Trophoblast cell (in vitro differentiated cells and primary cell): ENCODE measurements at regions not wholly inside any gene's neighbourhood (a gene's known extent, or its start where the extent isn't known, plus 50 kb on each side); places are given as distances from the start of the nearest gene placed in this dataset.
A peak's percentile ranks its signal among the peaks of the same experiment; 100 is the strongest.

Source experiments
- DNase-seq, 2 donors: peaks; one replicate each; pipeline ENCODE4 v3.0.0-alpha.2; 2016
- H2AFZ ChIP-seq: 2 replicates; pipeline ENCODE4 v1.6.1; 2013; ENCODE audit warnings: low read length, moderate library complexity, mild to moderate bottlenecking; ENCODE audit not compliant: insufficient read depth, poor library complexity
- H2AK5ac ChIP-seq: 2 replicates; pipeline ENCODE4 v1.6.1; 2013; ENCODE audit warnings: mild to moderate bottlenecking, low read length
- H2BK120ac ChIP-seq: 2 replicates; pipeline ENCODE4 v1.6.1; 2013; ENCODE audit warnings: low read length, mild to moderate bottlenecking, moderate library complexity; ENCODE audit not compliant: insufficient read depth, poor library complexity
- H2BK12ac ChIP-seq: 2 replicates; pipeline ENCODE4 v1.6.1; 2013; ENCODE audit warnings: mild to moderate bottlenecking, low read length, moderate library complexity
- H2BK5ac ChIP-seq: 2 replicates; pipeline ENCODE4 v1.6.1; 2013; ENCODE audit warnings: low read length, low read depth, moderate library complexity, mild to moderate bottlenecking; ENCODE audit not compliant: poor library complexity
- H3K14ac ChIP-seq: 2 replicates; pipeline ENCODE4 v1.6.1; 2013; ENCODE audit warnings: mild to moderate bottlenecking, low read length
- H3K18ac ChIP-seq: 2 replicates; pipeline ENCODE4 v1.6.1; 2013; ENCODE audit warnings: mild to moderate bottlenecking, low read length
- H3K23ac ChIP-seq: 2 replicates; pipeline ENCODE4 v1.6.1; 2013; ENCODE audit warnings: low read length
- H3K27ac ChIP-seq: 2 replicates; pipeline ENCODE4 v1.5.1; 2013; ENCODE audit warnings: low read depth, mild to moderate bottlenecking, inconsistent platforms, low read length, moderate library complexity
- H3K27me3 ChIP-seq: 2 replicates; pipeline ENCODE4 v1.6.1; 2013; ENCODE audit warnings: inconsistent platforms, mild to moderate bottlenecking, low read length, moderate library complexity; ENCODE audit not compliant: insufficient read depth
- H3K36me3 ChIP-seq, 2 experiments: 1 replicate in 1 of 2; 2 replicates in 1 of 2; pipeline ENCODE4 v1.6.1; 2013; ENCODE audit warnings: low read length in 2 of 2, mild to moderate bottlenecking in 2 of 2, moderate library complexity in 1 of 2; ENCODE audit not compliant: insufficient read depth in 2 of 2, control insufficient read depth in 1 of 2
- H3K4ac ChIP-seq: 2 replicates; pipeline ENCODE4 v1.6.1; 2013; ENCODE audit warnings: low read depth, mild to moderate bottlenecking, low read length, moderate library complexity
- H3K4me1 ChIP-seq, 2 experiments: 1 replicate in 1 of 2; 2 replicates in 1 of 2; pipeline ENCODE4 v1.6.1; 2013; ENCODE audit warnings: low read length in 2 of 2, mild to moderate bottlenecking in 2 of 2, moderate library complexity in 1 of 2; ENCODE audit not compliant: insufficient read depth in 2 of 2, control insufficient read depth in 1 of 2
- H3K4me2 ChIP-seq: 2 replicates; pipeline ENCODE4 v1.6.1; 2013; ENCODE audit warnings: inconsistent platforms, mild to moderate bottlenecking, low read length, moderate library complexity
- H3K4me3 ChIP-seq: 2 replicates; pipeline ENCODE4 v1.5.1; 2013; ENCODE audit warnings: mild to moderate bottlenecking, low read depth, low read length, inconsistent platforms
- H3K79me1 ChIP-seq: one replicate; pipeline ENCODE4 v1.6.1; 2013; ENCODE audit warnings: low read length
- H3K79me2 ChIP-seq: 2 replicates; pipeline ENCODE4 v1.6.1; 2013; ENCODE audit warnings: low read length, mild to moderate bottlenecking; ENCODE audit not compliant: control insufficient read depth, insufficient read depth, poor library complexity
- H3K9ac ChIP-seq: 2 replicates; pipeline ENCODE4 v1.6.1; 2013; ENCODE audit warnings: mild to moderate bottlenecking, low read length
- H3K9me3 ChIP-seq: 2 replicates; pipeline ENCODE4 v1.6.1; 2013; ENCODE audit warnings: low read depth, mild to moderate bottlenecking, control low read depth, inconsistent platforms, low read length; ENCODE audit not compliant: insufficient read depth
- H4K12ac ChIP-seq: 2 replicates; pipeline ENCODE4 v1.6.1; 2013; ENCODE audit warnings: low read depth, mild to moderate bottlenecking, low read length, moderate library complexity
- H4K8ac ChIP-seq: 2 replicates; pipeline ENCODE4 v1.6.1; 2013; ENCODE audit warnings: low read depth, mild to moderate bottlenecking, low read length, moderate library complexity
- H4K91ac ChIP-seq: one replicate; pipeline ENCODE4 v1.6.1; 2013; ENCODE audit warnings: low read depth, mild to moderate bottlenecking, low read length, moderate library complexity
- WGBS: extraction: QIAGEN DNeasy Blood & Tissue Kit; methylation state at CpG from one replicate; pipeline ENCODE4 v1.1.7; 2013; ENCODE audit warnings: missing lambda C conversion rate; ENCODE audit not compliant: insufficient read length, insufficient coverage; ENCODE audit errors: extremely low coverage; 5-methylcytosine and 5-hydroxymethylcytosine counted together

GRCh38 chrX:113009029-113009428 lies 168.4 kb upstream of the AMOT start:
- H3K4ac ChIP-seq = no peak overlapping the region
- no CpG with 5 or more reads among the region's 3 CpGs for WGBS
- H3K18ac ChIP-seq = no peak overlapping the region
- H2AK5ac ChIP-seq = no peak overlapping the region
- H3K9me3 ChIP-seq = no peaks in the 10 kb centered on the region
- no peak overlapping the region for H3K9ac ChIP-seq
- no peak overlapping the region for H2BK5ac ChIP-seq
- H2AFZ ChIP-seq = no peak overlapping the region
- no peak overlapping the region for H2BK12ac ChIP-seq
- no peak overlapping the region for H4K8ac ChIP-seq
- H4K91ac ChIP-seq = no peak overlapping the region
- H3K79me2 ChIP-seq = no peaks in the 10 kb centered on the region
- no peaks in the 10 kb centered on the region for H3K36me3 ChIP-seq
- H3K4me3 ChIP-seq = no peak overlapping the region
- H3K4me2 ChIP-seq = no peak overlapping the region
- no peak overlapping the region for H3K14ac ChIP-seq
- H3K27ac ChIP-seq = no peak overlapping the region
- no peak overlapping the region for H4K12ac ChIP-seq
- H2BK120ac ChIP-seq = no peak overlapping the region
- no peak for DNase-seq
- no peaks in the 10 kb centered on the region for H3K27me3 ChIP-seq
- no peaks in the 10 kb centered on the region for H3K4me1 ChIP-seq
- H3K79me1 ChIP-seq = no peaks in the 10 kb centered on the region
- H3K23ac ChIP-seq = no peak overlapping the region

GRCh38 chrX:113001836-113002235 lies 161.2 kb upstream of the AMOT start:
- Histone ChIP-seq H3K14ac (no peak overlapping the region), H3K23ac (no peak overlapping the region), H3K9me3 (no peaks in the 10 kb centered on the region), H2BK5ac (no peak overlapping the region), H3K4me1 (peaks cover 0 to 2% of the 10 kb centered on the region in 2 experiments), H3K27ac (no peak overlapping the region), H3K27me3 (no peaks in the 10 kb centered on the region), H3K4me2 (no peak overlapping the region), H3K36me3 (no peaks in the 10 kb centered on the region), H3K9ac (no peak overlapping the region), H2AFZ (no peak overlapping the region), H3K4me3 (no peak overlapping the region), H4K12ac (no peak overlapping the region), H4K91ac (no peak overlapping the region), H3K4ac (no peak overlapping the region), H4K8ac (no peak overlapping the region), H3K79me2 (no peaks in the 10 kb centered on the region), H2BK120ac (no peak overlapping the region), H2AK5ac (no peak overlapping the region), H3K18ac (no peak overlapping the region), H3K79me1 (peaks cover 2% of the 10 kb centered on the region), H2BK12ac (no peak overlapping the region)
- no CpG with 5 or more reads among the region's 6 CpGs for WGBS
- DNase-seq = no peak

- DNase-seq = no peak
- no peak overlapping the region for H3K4me2 ChIP-seq
- H2AFZ ChIP-seq = no peak overlapping the region
- H3K79me2 ChIP-seq = no peaks in the 10 kb centered on the region
- H3K9ac ChIP-seq = no peak overlapping the region
- no peak overlapping the region for H3K4me3 ChIP-seq
- H2BK120ac ChIP-seq = no peak overlapping the region
- no peak overlapping the region for H3K23ac ChIP-seq
- peak overlapping the region; percentile 25 for H3K27ac ChIP-seq
- H3K79me1 ChIP-seq = peaks cover 2% of the 10 kb centered on the region
- no peak overlapping the region for H4K8ac ChIP-seq
- no peak overlapping the region for H2AK5ac ChIP-seq
- no peak overlapping the region for H2BK12ac ChIP-seq
- no peak overlapping the region for H4K12ac ChIP-seq
- no peaks in the 10 kb centered on the region for H3K36me3 ChIP-seq
- H3K4me1 ChIP-seq = peaks cover 0 to 2% of the 10 kb centered on the region in 2 experiments
- H4K91ac ChIP-seq = no peak overlapping the region
- no peak overlapping the region for H2BK5ac ChIP-seq
- no peak overlapping the region for H3K4ac ChIP-seq
- H3K9me3 ChIP-seq = no peaks in the 10 kb centered on the region
- H3K18ac ChIP-seq = no peak overlapping the region
- no CpG with 5 or more reads among the region's 1 CpG for WGBS
- no peaks in the 10 kb centered on the region for H3K27me3 ChIP-seq
- H3K14ac ChIP-seq = no peak overlapping the region
Observed at GRCh38 chrX:112997991-112998390, 157.4 kb upstream of the AMOT start.

GRCh38 chrX:112991801-112992200 lies 151.2 kb upstream of the AMOT start:
- Histone ChIP-seq H2AK5ac (no peak overlapping the region), H3K9ac (no peak overlapping the region), H4K91ac (no peak overlapping the region)

More at GRCh38 chrX:112991801-112992200, 151.2 kb upstream of the AMOT start:
- peak in 1 of 2 donors; percentile 54 for DNase-seq
- H3K4ac ChIP-seq = no peak overlapping the region
- no peak overlapping the region for H4K8ac ChIP-seq
- WGBS = no CpG with 5 or more reads among the region's 2 CpGs
- H3K27ac ChIP-seq = no peak overlapping the region
- H3K18ac ChIP-seq = no peak overlapping the region
- H3K9me3 ChIP-seq = no peaks in the 10 kb centered on the region
- no peaks in the 10 kb centered on the region for H3K27me3 ChIP-seq
- no peak overlapping the region for H2BK5ac ChIP-seq
- no peak overlapping the region for H3K23ac ChIP-seq
- no peaks in the 10 kb centered on the region for H3K79me1 ChIP-seq
- no peak overlapping the region for H3K4me3 ChIP-seq
- no peak overlapping the region for H4K12ac ChIP-seq
- H2BK120ac ChIP-seq = no peak overlapping the region
- H2BK12ac ChIP-seq = no peak overlapping the region
- H3K4me1 ChIP-seq = no peaks in the 10 kb centered on the region
- H3K79me2 ChIP-seq = no peaks in the 10 kb centered on the region
- H3K36me3 ChIP-seq = no peaks in the 10 kb centered on the region
- no peak overlapping the region for H3K14ac ChIP-seq
- H3K4me2 ChIP-seq = no peak overlapping the region
- no peak overlapping the region for H2AFZ ChIP-seq
